Left ventricle myocardium inferior (tissue), 1 donor: ENCODE measurements at regions not wholly inside any gene's neighbourhood (a gene's known extent, or its start where the extent isn't known, plus 50 kb on each side); places are given as distances from the start of the nearest gene placed in this dataset.

Experiments
- DNase-seq: peaks from one replicate; pipeline ENCODE4 v3.0.0-alpha.2; 2020
- H3K27ac ChIP-seq: fragments of 200-600 bp; replicated peaks from 2 replicates; pipeline ENCODE4 v1.8.0; 2021
- H3K27me3 ChIP-seq: fragments of 200-600 bp; 2 replicates; pipeline ENCODE4 v1.8.0; 2021; ENCODE audit warnings: low read depth
- H3K36me3 ChIP-seq: fragments of 200-600 bp; 2 replicates; pipeline ENCODE4 v1.8.0; 2021
- H3K4me1 ChIP-seq: fragments of 200-600 bp; 2 replicates; pipeline ENCODE4 v1.8.0; 2021
- H3K4me3 ChIP-seq: fragments of 200-600 bp; 2 replicates; pipeline ENCODE4 v1.8.0; 2021; ENCODE audit warnings: mild to moderate bottlenecking, moderate library complexity
- H3K9me3 ChIP-seq: fragments of 200-600 bp; replicated peaks from 2 replicates; pipeline ENCODE4 v1.8.0; 2021
- CTCF ChIP-seq: fragments of 200-600 bp; IDR thresholded peaks from 2 replicates; pipeline ENCODE4 v1.8.0; 2021; ENCODE audit warnings: antibody characterized with exemption, mild to moderate bottlenecking, borderline replicate concordance
- intact Hi-C: fragments of 100-400 bp; cut with micrococcal nuclease; formaldehyde crosslinking; loops from one replicate; pipeline ENCODE4 v1.11.0; 2022
- donor health status: DM: no; HTN: yes; CAD: no; lungs with severe emphysema.

DNA sequence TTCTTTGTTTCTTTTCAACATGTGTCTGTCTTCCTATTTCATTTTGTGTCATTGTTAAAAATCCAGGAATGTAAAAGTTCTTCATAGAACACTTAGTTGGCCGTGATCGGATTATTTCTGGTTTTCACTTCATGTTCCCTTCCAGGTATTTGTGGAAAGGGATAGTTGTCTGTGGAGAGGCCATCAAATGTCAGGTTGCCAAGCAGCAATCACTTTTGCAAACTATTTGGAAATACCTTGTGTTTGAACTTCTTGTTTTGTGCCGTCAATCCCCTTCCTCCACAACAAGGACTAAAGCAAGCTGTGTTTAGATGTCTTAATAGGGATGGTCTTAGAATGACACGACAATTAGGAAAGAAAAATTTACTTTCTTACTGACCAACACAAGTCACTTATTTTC, 116.9 kb upstream of the MPDZ start:
- H3K27me3 ChIP-seq = no peaks in the 10 kb centered on the region
- no peaks in the 10 kb centered on the region for H3K4me1 ChIP-seq
- no peak overlapping the region for H3K4me3 ChIP-seq
- DNase-seq = no peak
- H3K9me3 ChIP-seq = peaks cover 14% of the 10 kb centered on the region
- no peaks in the 10 kb centered on the region for H3K36me3 ChIP-seq
- intact Hi-C loops = no loop called here
- H3K27ac ChIP-seq = no peak overlapping the region
- no peak for TF ChIP-seq CTCF

GRCh38 chr9:13395156-13395555, 115.7 kb upstream of the MPDZ start:
- no peak overlapping the region for H3K4me3 ChIP-seq
- intact Hi-C loops = no loop called here
- no peak for TF ChIP-seq CTCF
- no peaks in the 10 kb centered on the region for H3K4me1 ChIP-seq
- no peaks in the 10 kb centered on the region for H3K36me3 ChIP-seq
- peaks cover 27% of the 10 kb centered on the region for H3K9me3 ChIP-seq
- DNase-seq = no peak
- H3K27ac ChIP-seq = no peak overlapping the region
- no peaks in the 10 kb centered on the region for H3K27me3 ChIP-seq

DNA sequence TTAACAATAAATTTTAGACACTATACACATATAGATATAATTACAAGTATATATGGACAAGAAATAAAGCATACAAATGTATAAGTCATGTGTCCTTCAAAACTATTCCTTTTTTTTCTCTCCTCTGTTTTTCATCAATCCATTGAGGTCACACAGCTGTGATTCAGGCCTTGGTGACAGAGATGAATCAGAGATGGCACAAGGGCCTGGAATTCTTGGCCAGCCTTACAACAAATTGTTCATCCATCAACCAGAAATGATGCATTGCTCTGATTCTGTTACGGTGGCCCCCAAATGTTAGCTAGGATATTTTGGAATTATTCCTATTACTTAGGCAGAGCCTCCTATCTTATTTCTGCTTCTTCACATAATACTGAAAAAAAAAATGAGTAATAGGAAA, 108.7 kb upstream of the MPDZ start:
- Histone ChIP-seq H3K4me3 (no peak overlapping the region), H3K27me3 (no peaks in the 10 kb centered on the region), H3K27ac (peak overlapping the region; percentile 54), H3K4me1 (peaks cover 7% of the 10 kb centered on the region), H3K36me3 (no peaks in the 10 kb centered on the region), H3K9me3 (peaks cover 54% of the 10 kb centered on the region)
- intact Hi-C loops = no loop called here
- TF ChIP-seq CTCF = no peak
- no peak for DNase-seq

GRCh38 chr9:13387734-13388067, 108.2 kb upstream of the MPDZ start:
- intact Hi-C loops = no loop called here
- DNase-seq = no peak
- Histone ChIP-seq H3K27me3 (no peaks in the 10 kb centered on the region), H3K4me1 (peaks cover 7% of the 10 kb centered on the region), H3K36me3 (no peaks in the 10 kb centered on the region), H3K4me3 (no peak overlapping the region), H3K9me3 (peaks cover 53% of the 10 kb centered on the region), H3K27ac (peak overlapping the region; percentile 54)
- no peak for TF ChIP-seq CTCF

GRCh38 chr9:13386935-13387733, 107.6 kb upstream of the MPDZ start:
- DNase-seq = no peak
- TF ChIP-seq CTCF = no peak
- no peaks in the 10 kb centered on the region for H3K27me3 ChIP-seq
- peaks cover 47% of the 10 kb centered on the region for H3K9me3 ChIP-seq
- H3K4me1 ChIP-seq = peaks cover 7% of the 10 kb centered on the region
- H3K36me3 ChIP-seq = no peaks in the 10 kb centered on the region
- intact Hi-C loops = no loop called here
- H3K4me3 ChIP-seq = no peak overlapping the region
- H3K27ac ChIP-seq = peak overlapping the region; percentile 54
